IMR-90 (cell line): ENCODE measurements at regions not wholly inside any gene's neighbourhood (a gene's known extent, or its start where the extent isn't known, plus 50 kb on each side); places are given as distances from the start of the nearest gene placed in this dataset.

ENCODE experiments used
- ATAC-seq: fragments of 200-7000 bp; cut with Tn5 transposase; 2 replicates; pipeline ENCODE4 v1.9.1; 2020; ENCODE audit warnings: low read depth, mild to moderate bottlenecking, moderate library complexity
- BruUV-seq: library from RNA; stranded (reverse); fragments of 400-500 nt; replicated peaks from 2 replicates; lab custom pipeline; 2021; lab: Mats Ljungman, UMichigan
- CTCF ChIA-PET: fragments of 300-600 bp; formaldehyde crosslinking; extraction: SDS; loops from one replicate; lab custom pipeline; 2021; ENCODE audit warnings: antibody characterized with exemption; lab: Yijun Ruan, JAX
- POLR2A ChIA-PET: fragments of 300-600 bp; sonication (Branson Sonifier 250); formaldehyde crosslinking; loops from one replicate; lab custom pipeline; 2022; ENCODE audit warnings: antibody characterized with exemption; ENCODE audit not compliant: unreplicated experiment; lab: Charles Lee
- DNase-seq: peaks from one replicate; pipeline ENCODE4 v3.0.0; 2013
- H2AFZ ChIP-seq: replicated peaks from 2 replicates; pipeline ENCODE3; 2013; ENCODE audit warnings: low read length, mild to moderate bottlenecking; ENCODE audit not compliant: poor library complexity
- H2AK5ac ChIP-seq: 2 replicates; pipeline ENCODE4 v1.6.1; 2013; ENCODE audit warnings: low read depth, low read length, inconsistent platforms
- H2AK9ac ChIP-seq: replicated peaks from 2 replicates; pipeline ENCODE3; 2013; ENCODE audit warnings: mild to moderate bottlenecking, low read depth, low read length, moderate library complexity; ENCODE audit not compliant: poor library complexity
- H2BK120ac ChIP-seq: 2 replicates; pipeline ENCODE4 v1.6.1; 2013; ENCODE audit warnings: low read depth, low read length, inconsistent platforms
- H2BK15ac ChIP-seq: 3 replicates; pipeline ENCODE4 v1.6.1; 2013; ENCODE audit warnings: low read depth, low read length, inconsistent platforms
- H2BK20ac ChIP-seq: 2 replicates; pipeline ENCODE4 v1.6.1; 2013; ENCODE audit warnings: low read depth, mild to moderate bottlenecking, inconsistent platforms, low read length, moderate library complexity
- H2BK5ac ChIP-seq: 2 replicates; pipeline ENCODE4 v1.6.1; 2013; ENCODE audit warnings: mild to moderate bottlenecking, low read depth, low read length, inconsistent platforms; ENCODE audit not compliant: poor library complexity, severe bottlenecking
- H3K14ac ChIP-seq: replicated peaks from 2 replicates; pipeline ENCODE4 v1.6.1; 2013; ENCODE audit warnings: low read depth, low read length, inconsistent platforms
- H3K18ac ChIP-seq: 2 replicates; pipeline ENCODE4 v1.6.1; 2013; ENCODE audit warnings: low read depth, low read length, control low read depth
- H3K23ac ChIP-seq: 2 replicates; pipeline ENCODE4 v1.6.1; 2013; ENCODE audit warnings: low read depth, low read length, inconsistent platforms
- H3K27ac ChIP-seq: 2 replicates; pipeline ENCODE4 v1.5.1; 2013; ENCODE audit warnings: mild to moderate bottlenecking, control low read depth, low read length; ENCODE audit not compliant: insufficient read depth
- H3K27me3 ChIP-seq: 2 replicates; pipeline ENCODE4 v1.6.1; 2013; ENCODE audit warnings: low read length; ENCODE audit not compliant: control insufficient read depth, insufficient read depth
- H3K36me3 ChIP-seq: 2 replicates; pipeline ENCODE4 v1.6.1; 2013; ENCODE audit warnings: low read length, mixed read lengths; ENCODE audit not compliant: control insufficient read depth, insufficient read depth
- H3K4ac ChIP-seq: 2 replicates; pipeline ENCODE4 v1.6.1; 2013; ENCODE audit warnings: low read depth, low read length, inconsistent platforms
- H3K4me1 ChIP-seq: 2 replicates; pipeline ENCODE4 v1.6.1; 2013; ENCODE audit warnings: low read length, mixed read lengths; ENCODE audit not compliant: control insufficient read depth, insufficient read depth
- H3K4me2 ChIP-seq: 2 replicates; pipeline ENCODE4 v1.6.1; 2013; ENCODE audit warnings: low read depth, mild to moderate bottlenecking, control low read depth, low read length, moderate library complexity
- H3K4me3 ChIP-seq: 2 replicates; pipeline ENCODE4 v1.5.1; 2013; ENCODE audit warnings: low read depth, mild to moderate bottlenecking, control low read depth, low read length, moderate library complexity; ENCODE audit not compliant: insufficient read depth
- H3K56ac ChIP-seq: 2 replicates; pipeline ENCODE4 v1.6.1; 2013; ENCODE audit warnings: low read length, inconsistent platforms; ENCODE audit not compliant: insufficient read depth; ENCODE audit errors: extremely low read depth
- H3K79me1 ChIP-seq, 2 experiments: 2 replicates each; pipeline ENCODE4 v1.6.1; 2013; ENCODE audit warnings: low read length in 2 of 2, inconsistent platforms in 1 of 2, low read depth in 1 of 2
- H3K9ac ChIP-seq: 2 replicates; pipeline ENCODE4 v1.6.1; 2013; ENCODE audit warnings: low read depth, low read length, control low read depth
- H3K9me1 ChIP-seq: 2 replicates; pipeline ENCODE4 v1.6.1; 2013; ENCODE audit warnings: low read length, inconsistent platforms; ENCODE audit not compliant: insufficient read depth
- H3K9me3 ChIP-seq: 2 replicates; pipeline ENCODE4 v1.6.1; 2013; ENCODE audit warnings: low read length; ENCODE audit not compliant: control insufficient read depth, insufficient read depth
- H4K20me1 ChIP-seq: 2 replicates; pipeline ENCODE4 v1.6.1; 2013; ENCODE audit warnings: low read length, inconsistent platforms; ENCODE audit not compliant: insufficient read depth
- H4K5ac ChIP-seq: 2 replicates; pipeline ENCODE4 v1.6.1; 2013; ENCODE audit warnings: mild to moderate bottlenecking, low read depth, low read length, control low read depth
- H4K8ac ChIP-seq, 2 experiments: 2 replicates each; pipeline ENCODE4 v1.6.1; 2013; ENCODE audit warnings: low read depth in 2 of 2, low read length in 2 of 2, control low read depth in 1 of 2, inconsistent platforms in 1 of 2
- H4K91ac ChIP-seq: 2 replicates; pipeline ENCODE4 v1.6.1; 2013; ENCODE audit warnings: low read depth, low read length, inconsistent platforms; ENCODE audit not compliant: insufficient read depth
- BHLHE40 ChIP-seq: fragments of 150-350 bp; IDR thresholded peaks from 2 replicates; pipeline ENCODE4 v1.6.1; 2016; ENCODE audit warnings: mild to moderate bottlenecking, low read depth, low read length
- CEBPB ChIP-seq: IDR thresholded peaks from 2 replicates; pipeline ENCODE4 v1.6.1; 2012; ENCODE audit warnings: low read depth, low read length, improper control_type of control experiment
- CHD1 ChIP-seq: IDR thresholded peaks from 2 replicates; pipeline ENCODE4 v1.6.1; 2012; ENCODE audit warnings: low read depth, low read length, improper control_type of control experiment
- CTCF ChIP-seq: conservative IDR thresholded peaks from 2 replicates; pipeline ENCODE4 v1.5.1; 2012; ENCODE audit warnings: mild to moderate bottlenecking, low read depth, low read length, improper control_type of control experiment
- ELK1 ChIP-seq: fragments of 150-350 bp; IDR thresholded peaks from 2 replicates; pipeline ENCODE4 v1.6.1; 2016; ENCODE audit warnings: low read depth, mild to moderate bottlenecking, low read length, moderate library complexity, borderline replicate concordance
- FOS ChIP-seq: fragments of 150-350 bp; IDR thresholded peaks from 2 replicates; pipeline ENCODE4 v1.6.1; 2016; ENCODE audit warnings: low read depth, low read length
- MAFK ChIP-seq: IDR thresholded peaks from 2 replicates; pipeline ENCODE4 v1.6.1; 2012; ENCODE audit warnings: low read depth, low read length, improper control_type of control experiment
- MAZ ChIP-seq: IDR thresholded peaks from 2 replicates; pipeline ENCODE4 v1.6.1; 2012; ENCODE audit warnings: low read depth, mild to moderate bottlenecking, low read length, improper control_type of control experiment, moderate library complexity, borderline replicate concordance
- MXI1 ChIP-seq: IDR thresholded peaks from 2 replicates; pipeline ENCODE4 v1.6.1; 2012; ENCODE audit warnings: low read depth, mild to moderate bottlenecking, low read length, moderate library complexity, borderline replicate concordance
- NFE2L2 ChIP-seq: fragments of 150-350 bp; IDR thresholded peaks from 2 replicates; pipeline ENCODE4 v1.6.1; 2016; ENCODE audit warnings: low read depth, mild to moderate bottlenecking, low read length
- POLR2A ChIP-seq: IDR thresholded peaks from 2 replicates; pipeline ENCODE4 v1.6.1; 2012; ENCODE audit warnings: mild to moderate bottlenecking, low read depth, low read length
- RAD21 ChIP-seq: IDR thresholded peaks from 2 replicates; pipeline ENCODE4 v1.6.1; 2012; ENCODE audit warnings: low read length, improper control_type of control experiment
- RCOR1 ChIP-seq: IDR thresholded peaks from 2 replicates; pipeline ENCODE4 v1.6.1; 2012; ENCODE audit warnings: mild to moderate bottlenecking, low read length, improper control_type of control experiment; ENCODE audit not compliant: insufficient replicate concordance
- RFX5 ChIP-seq: IDR thresholded peaks from 2 replicates; pipeline ENCODE4 v1.8.0; 2012; ENCODE audit warnings: low read depth, mild to moderate bottlenecking, low read length, moderate library complexity
- SMC3 ChIP-seq: fragments of 150-350 bp; IDR thresholded peaks from 2 replicates; pipeline ENCODE4 v1.6.1; 2016; ENCODE audit warnings: low read depth, mild to moderate bottlenecking, antibody characterized with exemption, low read length, moderate library complexity
- USF2 ChIP-seq: fragments of 150-350 bp; IDR thresholded peaks from 2 replicates; pipeline ENCODE4 v1.6.1; 2017; ENCODE audit warnings: mild to moderate bottlenecking, antibody characterized with exemption, low read length, low read depth
- WGBS, 2 experiments: methylation state at CpG; one replicate each; pipeline versions ENCODE4 v1.1.5 to v1.1.7; 2013; ENCODE audit warnings: missing lambda C conversion rate in 2 of 2; ENCODE audit not compliant: insufficient read length in 1 of 2; ENCODE audit errors: extremely low coverage in 2 of 2; 5-methylcytosine and 5-hydroxymethylcytosine counted together
- dilution Hi-C: fragments of 300-500 bp; cut with HindIII; formaldehyde crosslinking; loops from one replicate; pipeline ENCODE4 v1.14.3; 2018; ENCODE audit warnings: low sequenced_read_pairs; ENCODE audit not compliant: unreplicated experiment
- in situ Hi-C: fragments of 300-500 bp; cut with MboI; formaldehyde crosslinking; loops from 3 replicates; pipeline ENCODE4 v1.14.3; 2019; ENCODE audit warnings: low sequenced_read_pairs, inconsistent platforms, mixed read lengths
- intact Hi-C: fragments of 100-400 bp; cut with micrococcal nuclease; formaldehyde crosslinking; loops from 2 replicates; pipeline ENCODE4 v1.10.0; 2022

- TF ChIP-seq POLR2A (no peak), CTCF (no peak), BHLHE40 (no peak), MAZ (no peak), ELK1 (no peak), MAFK (no peak), FOS (no peak), NFE2L2 (no peak), CEBPB (no peak), CHD1 (no peak), RAD21 (no peak), RFX5 (no peak), RCOR1 (no peak), MXI1 (no peak), SMC3 (no peak), USF2 (no peak)
- H2BK20ac ChIP-seq, result no peak overlapping the region
- no peak overlapping the region for H4K5ac ChIP-seq
- H3K18ac ChIP-seq, result no peak overlapping the region
- H4K8ac ChIP-seq, result no peak overlapping the region
- no peak overlapping the region for H2AK5ac ChIP-seq
- no peaks in the 10 kb centered on the region for H3K27me3 ChIP-seq
- ATAC-seq (no peak), DNase-seq (no peak)
- dilution Hi-C loops, result no loop called here
- H2BK5ac ChIP-seq, result no peak overlapping the region
- H2BK15ac ChIP-seq, result no peak overlapping the region
- no peaks in the 10 kb centered on the region for H3K36me3 ChIP-seq
- peaks cover 3% of the 10 kb centered on the region; the same call in 1 of the 2 replicates for H3K4me1 ChIP-seq
- no TSS peak for BruUV-seq
- H3K56ac ChIP-seq, result no peak overlapping the region
- H3K9me1 ChIP-seq, result 0 out of 2 replicates have a peak, but pooled peaks cover 3% of the 10 kb centered on the region
- H3K9me3 ChIP-seq, result no peaks in the 10 kb centered on the region
- intact Hi-C loops, result loop anchor here (5.0 to 10.0 kb wide), 2 partner anchors 98 to 146 kb away; no protein-coding TSS in a partner anchor
- H2AK9ac ChIP-seq, result no peak overlapping the region
- ChIA-PET POLR2A (no interaction called here), CTCF (interaction anchor here (0.6 kb wide), 1 partner anchor 111 kb away, joined by 3 read pairs; no protein-coding TSS in a partner anchor)
- H3K14ac ChIP-seq, result no peak overlapping the region
- no peak overlapping the region for H2AFZ ChIP-seq
- H4K20me1 ChIP-seq, result no peaks in the 10 kb centered on the region
- H4K91ac ChIP-seq, result no peak overlapping the region
- no peak overlapping the region for H3K9ac ChIP-seq
- H3K4me2 ChIP-seq, result no peak overlapping the region
- no peaks in the 10 kb centered on the region for H3K79me1 ChIP-seq
- no peak overlapping the region for H2BK120ac ChIP-seq
- H3K4ac ChIP-seq, result no peak overlapping the region
- no peak overlapping the region for H3K4me3 ChIP-seq
- WGBS, 2 experiments, result no CpG with 5 or more reads among the region's 2 CpGs
- in situ Hi-C loops, result no loop called here
- H3K27ac ChIP-seq, result no peak overlapping the region
- no peak overlapping the region for H3K23ac ChIP-seq
These were observed 153.6 kb downstream of the DSEL start for GRCh38 chr18:67362906-67363305.
